ENCODE measurements at regions not wholly inside any gene's neighbourhood (a gene's known extent, or its start where the extent isn't known, plus 50 kb on each side); places are given as distances from the start of the nearest gene placed in this dataset.
"Not testable (repeated sequence)": the region's sequence is repeated elsewhere in the genome, so short reads cannot be mapped to it uniquely, and the experiment has no call there.

DNA sequence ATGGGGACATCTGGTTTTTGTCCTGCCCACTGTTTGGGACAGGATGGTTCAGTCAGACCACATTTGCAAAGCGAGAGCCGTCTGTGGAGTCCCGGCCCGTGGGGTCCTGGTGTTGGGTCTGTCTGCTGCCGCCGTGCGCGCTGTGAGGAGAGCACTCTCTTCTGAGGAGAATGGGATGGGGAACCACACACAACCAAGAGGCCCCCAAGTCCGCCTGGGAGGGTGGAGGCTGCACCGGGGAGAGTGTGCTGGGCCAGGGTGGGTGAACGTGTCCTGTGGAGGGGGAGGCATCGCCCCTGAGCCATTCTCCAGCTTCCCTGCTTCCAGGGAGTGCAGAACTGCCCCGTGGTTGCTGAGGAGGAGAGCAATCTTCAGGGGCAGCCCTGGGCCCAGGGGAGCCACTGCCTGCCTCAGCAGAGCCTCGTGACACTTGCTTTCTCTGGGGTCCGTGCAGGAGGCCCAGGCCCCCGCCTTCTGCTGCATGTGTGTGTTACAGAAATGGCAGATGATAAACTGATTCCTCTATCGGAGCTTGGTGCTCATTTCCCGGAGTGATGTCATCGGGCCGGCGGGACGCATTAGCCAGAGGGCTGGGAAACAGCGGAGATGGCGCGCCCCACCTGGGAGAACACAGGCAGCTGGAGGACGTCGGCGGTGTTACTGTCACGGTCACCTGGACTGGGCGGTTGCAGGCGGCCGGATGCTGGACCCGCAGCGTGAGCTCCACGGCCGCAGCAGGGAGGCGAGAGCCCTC is 173.4 kb downstream of the LAT start:
- TF ChIP-seq CTCF, POLR2A (IDR thresholded peaks at IDR 0.05): not testable (repeated sequence)

All from body of pancreas (tissue), 4 donors.